Astrocyte (in vitro differentiated cells and primary cell): ENCODE measurements at regions not wholly inside any gene's neighbourhood (a gene's known extent, or its start where the extent isn't known, plus 50 kb on each side); places are given as distances from the start of the nearest gene placed in this dataset.

Experiments
- DNase-seq: peaks from one replicate; pipeline ENCODE4 v3.0.0-alpha.2; 2010; ENCODE audit warnings: low read depth
- FAIRE-seq: peaks from 2 replicates; lab custom pipeline; 2011; peaks lifted over from hg19 to GRCh38; lab: Jason Lieb, UNC
- H2AFZ ChIP-seq: 2 replicates; pipeline ENCODE4 v1.6.0; 2012; ENCODE audit warnings: low read depth, low read length, inconsistent platforms
- H3K27ac ChIP-seq: 2 replicates; pipeline ENCODE4 v1.5.1; 2011; ENCODE audit warnings: low read depth, low read length, inconsistent platforms
- H3K27me3 ChIP-seq: 2 replicates; pipeline ENCODE4 v1.6.0; 2011; ENCODE audit warnings: low read length, inconsistent platforms; ENCODE audit not compliant: insufficient read depth
- H3K36me3 ChIP-seq: 2 replicates; pipeline ENCODE4 v1.5.1; 2011; ENCODE audit warnings: low read length, inconsistent platforms; ENCODE audit not compliant: insufficient read depth
- H3K4me1 ChIP-seq: 2 replicates; pipeline ENCODE4 v1.5.1; 2011; ENCODE audit warnings: low read length, inconsistent platforms; ENCODE audit not compliant: insufficient read depth
- H3K4me2 ChIP-seq: 2 replicates; pipeline ENCODE4 v1.6.0; 2012; ENCODE audit warnings: low read length, inconsistent platforms
- H3K4me3 ChIP-seq: 2 replicates; pipeline ENCODE4 v1.5.1; 2011; ENCODE audit warnings: low read depth, mild to moderate bottlenecking, low read length, inconsistent platforms; ENCODE audit not compliant: insufficient read depth
- H3K79me2 ChIP-seq: 2 replicates; pipeline ENCODE4 v1.6.0; 2012; ENCODE audit warnings: mild to moderate bottlenecking, low read length, inconsistent platforms; ENCODE audit not compliant: insufficient read depth
- H3K9ac ChIP-seq: 2 replicates; pipeline ENCODE4 v1.6.0; 2012; ENCODE audit warnings: mild to moderate bottlenecking, low read length, inconsistent platforms
- H3K9me3 ChIP-seq: 2 replicates; pipeline ENCODE4 v1.5.1; 2012; ENCODE audit warnings: low read depth, mild to moderate bottlenecking, low read length, inconsistent platforms; ENCODE audit not compliant: insufficient read depth
- H4K20me1 ChIP-seq: 2 replicates; pipeline ENCODE4 v1.6.0; 2012; ENCODE audit warnings: low read length, inconsistent platforms; ENCODE audit not compliant: insufficient read depth
- H3K27ac Mint-ChIP-seq: one replicate; pipeline ENCODE4 v1.8.0; 2021; ENCODE audit warnings: mild to moderate bottlenecking, mixed read lengths; ENCODE audit not compliant: unreplicated experiment
- H3K27me3 Mint-ChIP-seq: one replicate; pipeline ENCODE4 v1.8.0; 2021; ENCODE audit warnings: low read depth, mixed read lengths; ENCODE audit not compliant: unreplicated experiment
- H3K36me3 Mint-ChIP-seq: one replicate; pipeline ENCODE4 v1.8.0; 2021; ENCODE audit warnings: low read depth, mixed read lengths; ENCODE audit not compliant: unreplicated experiment
- H3K4me1 Mint-ChIP-seq: one replicate; pipeline ENCODE4 v1.8.0; 2021; ENCODE audit warnings: low read depth, mixed read lengths; ENCODE audit not compliant: unreplicated experiment
- H3K4me3 Mint-ChIP-seq: one replicate; pipeline ENCODE4 v1.8.0; 2021; ENCODE audit warnings: mild to moderate bottlenecking, moderate library complexity, mixed read lengths; ENCODE audit not compliant: unreplicated experiment
- H3K9me3 Mint-ChIP-seq: one replicate; pipeline ENCODE4 v1.8.0; 2021; ENCODE audit warnings: mild to moderate bottlenecking, mixed read lengths; ENCODE audit not compliant: unreplicated experiment
- EZH2 ChIP-seq: IDR thresholded peaks from 2 replicates; pipeline ENCODE4 v1.6.1; 2012; ENCODE audit warnings: mild to moderate bottlenecking, low read length, inconsistent platforms; ENCODE audit not compliant: insufficient read depth
- TF ChIP-seq, protein P1 (sequence below): IDR thresholded peaks from 2 replicates; pipeline ENCODE4 v1.5.1; 2011; ENCODE audit warnings: low read depth, mild to moderate bottlenecking, inconsistent platforms, low read length, moderate library complexity; ENCODE audit not compliant: insufficient read depth

DNA sequence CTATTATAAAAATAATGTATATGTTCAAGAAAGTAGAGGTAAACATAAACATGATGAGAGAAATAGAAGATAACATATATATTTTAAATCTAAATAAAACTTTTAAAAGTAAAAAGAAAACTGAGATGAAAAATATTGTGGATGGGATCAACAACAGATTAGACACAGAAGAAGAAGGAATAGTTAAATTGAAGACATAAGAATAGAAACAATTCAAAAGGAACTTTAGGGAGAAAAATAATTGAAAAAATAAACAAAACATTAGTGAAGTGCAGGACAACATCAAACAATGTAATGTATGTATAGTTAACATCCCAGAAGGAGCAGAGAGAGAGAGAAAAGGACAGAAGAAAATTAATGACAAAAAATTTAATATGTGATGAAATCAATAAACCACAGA is 228.1 kb upstream of the TNRC6C start:
- Mint-ChIP-seq H3K9me3 (peaks cover 9% of the 10 kb centered on the region), H3K4me3 (no peak overlapping the region), H3K4me1 (peaks cover 5% of the 10 kb centered on the region), H3K27me3 (peaks cover 23% of the 10 kb centered on the region), H3K27ac (no peak overlapping the region), H3K36me3 (no peaks in the 10 kb centered on the region)
- TF ChIP-seq EZH2: no peak
- TF ChIP-seq, protein P1, sequence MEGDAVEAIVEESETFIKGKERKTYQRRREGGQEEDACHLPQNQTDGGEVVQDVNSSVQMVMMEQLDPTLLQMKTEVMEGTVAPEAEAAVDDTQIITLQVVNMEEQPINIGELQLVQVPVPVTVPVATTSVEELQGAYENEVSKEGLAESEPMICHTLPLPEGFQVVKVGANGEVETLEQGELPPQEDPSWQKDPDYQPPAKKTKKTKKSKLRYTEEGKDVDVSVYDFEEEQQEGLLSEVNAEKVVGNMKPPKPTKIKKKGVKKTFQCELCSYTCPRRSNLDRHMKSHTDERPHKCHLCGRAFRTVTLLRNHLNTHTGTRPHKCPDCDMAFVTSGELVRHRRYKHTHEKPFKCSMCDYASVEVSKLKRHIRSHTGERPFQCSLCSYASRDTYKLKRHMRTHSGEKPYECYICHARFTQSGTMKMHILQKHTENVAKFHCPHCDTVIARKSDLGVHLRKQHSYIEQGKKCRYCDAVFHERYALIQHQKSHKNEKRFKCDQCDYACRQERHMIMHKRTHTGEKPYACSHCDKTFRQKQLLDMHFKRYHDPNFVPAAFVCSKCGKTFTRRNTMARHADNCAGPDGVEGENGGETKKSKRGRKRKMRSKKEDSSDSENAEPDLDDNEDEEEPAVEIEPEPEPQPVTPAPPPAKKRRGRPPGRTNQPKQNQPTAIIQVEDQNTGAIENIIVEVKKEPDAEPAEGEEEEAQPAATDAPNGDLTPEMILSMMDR: no peak
- Histone ChIP-seq H3K9ac (no peak overlapping the region), H3K79me2 (no peaks in the 10 kb centered on the region), H3K4me2 (no peak overlapping the region), H3K36me3 (no peaks in the 10 kb centered on the region), H3K4me1 (no peaks in the 10 kb centered on the region), H3K27me3 (peaks cover 32% of the 10 kb centered on the region), H3K9me3 (peaks cover 11% of the 10 kb centered on the region), H3K4me3 (no peak overlapping the region), H3K27ac (no peak overlapping the region), H4K20me1 (no peaks in the 10 kb centered on the region), H2AFZ (no peak overlapping the region)
- FAIRE-seq: no peak
- no peak for DNase-seq

DNA sequence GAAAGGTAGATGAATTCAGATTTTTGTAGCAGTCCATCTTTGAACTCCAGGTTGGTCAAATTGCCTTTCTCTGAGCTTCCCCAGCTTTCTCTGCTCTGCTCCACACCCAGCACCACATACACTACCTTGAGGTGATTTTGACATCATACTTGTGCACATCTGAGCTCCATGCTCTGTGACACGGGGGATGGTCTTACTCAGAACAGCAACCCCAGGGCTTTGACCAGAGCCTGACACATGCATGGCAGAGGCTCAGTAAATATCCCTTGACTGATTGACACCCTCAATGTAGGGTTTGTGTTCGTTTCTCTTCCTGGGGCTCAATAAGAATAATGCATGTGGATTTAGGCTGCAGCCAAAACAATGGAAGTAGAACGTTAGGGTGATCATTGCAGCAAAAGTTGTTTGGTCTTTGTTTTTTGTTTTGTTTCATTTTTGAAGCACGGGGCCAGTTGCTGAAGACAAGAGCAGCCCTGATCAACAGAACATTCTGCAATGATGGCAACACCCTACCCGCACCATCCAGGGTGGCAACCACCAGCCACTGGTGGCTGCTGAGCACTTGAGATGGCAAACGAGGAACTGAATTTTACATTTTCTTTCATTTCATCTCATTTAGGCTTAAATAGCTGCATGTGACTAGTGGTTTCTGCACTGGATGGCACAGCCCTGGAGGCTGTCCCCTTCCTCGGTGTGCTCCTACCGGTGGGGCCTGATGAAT is 224.8 kb upstream of the TNRC6C start:
- TF ChIP-seq, protein P1: no peak
- no peak for TF ChIP-seq EZH2
- Histone ChIP-seq H3K4me1 (no peaks in the 10 kb centered on the region), H4K20me1 (no peaks in the 10 kb centered on the region), H3K4me2 (no peak overlapping the region), H3K27ac (no peak overlapping the region), H3K27me3 (peaks cover 24% of the 10 kb centered on the region), H3K4me3 (no peak overlapping the region), H2AFZ (no peak overlapping the region), H3K9me3 (peaks cover 11% of the 10 kb centered on the region), H3K9ac (no peak overlapping the region), H3K79me2 (no peaks in the 10 kb centered on the region), H3K36me3 (no peaks in the 10 kb centered on the region)
- Mint-ChIP-seq H3K4me1 (peaks cover 5% of the 10 kb centered on the region), H3K9me3 (peaks cover 6% of the 10 kb centered on the region), H3K27me3 (peaks cover 26% of the 10 kb centered on the region), H3K36me3 (no peaks in the 10 kb centered on the region), H3K27ac (no peak overlapping the region), H3K4me3 (no peak overlapping the region)
- FAIRE-seq (no peak), DNase-seq (no peak)

DNA sequence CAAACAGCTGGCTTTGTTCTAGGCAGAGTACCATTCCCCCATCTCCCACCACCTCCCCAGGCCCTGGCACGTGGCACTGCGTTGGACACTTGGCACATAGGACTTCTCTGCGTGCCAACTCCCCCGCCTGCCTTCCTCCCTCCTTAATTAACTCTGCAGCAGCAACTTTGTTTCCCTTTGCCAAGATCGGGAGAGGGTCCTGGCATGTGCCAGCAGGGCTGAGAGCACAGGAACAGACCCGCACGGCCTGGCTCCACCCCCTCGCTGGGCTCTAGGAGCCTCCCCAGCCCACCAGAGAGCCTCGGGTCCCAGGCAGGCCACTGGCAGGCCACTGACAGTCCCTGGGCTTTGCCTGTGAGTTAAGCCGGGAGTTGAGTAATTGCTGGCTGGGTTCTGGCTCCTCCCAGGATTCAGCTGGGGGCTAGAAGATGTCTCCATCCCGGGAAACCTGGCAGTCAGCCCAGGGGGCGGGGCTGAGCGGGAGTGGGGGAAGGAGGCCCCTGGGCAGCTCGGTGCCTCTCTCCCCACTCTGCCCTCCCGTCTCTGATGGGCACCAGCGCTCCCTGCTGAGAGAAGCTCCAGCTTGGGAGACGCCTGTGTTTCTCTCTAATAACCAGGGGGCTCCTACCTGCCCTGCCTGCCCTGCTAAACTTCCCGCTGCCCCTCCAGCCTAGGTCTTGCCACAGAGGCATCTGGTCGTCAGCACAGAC is 224.0 kb upstream of the TNRC6C start:
- Mint-ChIP-seq H3K27me3 (peaks cover 25% of the 10 kb centered on the region), H3K9me3 (peaks cover 6% of the 10 kb centered on the region), H3K27ac (no peak overlapping the region), H3K36me3 (no peaks in the 10 kb centered on the region), H3K4me1 (peaks cover 5% of the 10 kb centered on the region), H3K4me3 (no peak overlapping the region)
- DNase-seq: peak; percentile 23
- Histone ChIP-seq H3K9me3 (peaks cover 11% of the 10 kb centered on the region), H3K27me3 (peaks cover 18% of the 10 kb centered on the region), H2AFZ (peak overlapping the region; percentile 47), H3K4me2 (peak overlapping the region; percentile 30), H3K4me1 (no peaks in the 10 kb centered on the region), H4K20me1 (no peaks in the 10 kb centered on the region), H3K4me3 (no peak overlapping the region), H3K27ac (no peak overlapping the region), H3K9ac (no peak overlapping the region), H3K79me2 (no peaks in the 10 kb centered on the region), H3K36me3 (no peaks in the 10 kb centered on the region)
- peak; percentile 22 for TF ChIP-seq EZH2
- TF ChIP-seq, protein P1: no peak
- FAIRE-seq: no peak
